ENCODE measurements at regions not wholly inside any gene's neighbourhood (a gene's known extent, or its start where the extent isn't known, plus 50 kb on each side); places are given as distances from the start of the nearest gene placed in this dataset.

- H3K36me3 ChIP-seq = no peaks in the 10 kb centered on the region
- H3K27me3 ChIP-seq = no peaks in the 10 kb centered on the region; the same call in 1 of the 2 replicates
- TF ChIP-seq CTCF (IDR thresholded peaks at IDR 0.05; ENCODE audit: low read depth, low read length) = no peak
- no peak for DNase-seq
- peaks cover 14% of the 10 kb centered on the region for H3K4me1 ChIP-seq
- H3K4me3 ChIP-seq (ENCODE audit: low read depth, low read length) = no peak overlapping the region
- no peaks in the 10 kb centered on the region; the same call in 1 of the 2 replicates for H3K9me3 ChIP-seq
Measured at GRCh38 chr5:57831090-57831489, 348.5 kb upstream of the ACTBL2 start.

GRCh38 chr5:57828221-57828620 is 345.6 kb upstream of the ACTBL2 start:
- Histone ChIP-seq H3K9me3 (no peaks in the 10 kb centered on the region; the same call in 1 of the 2 replicates), H3K27me3 (no peaks in the 10 kb centered on the region; the same call in 1 of the 2 replicates), H3K36me3 (no peaks in the 10 kb centered on the region), H3K4me3 (ENCODE audit: low read depth, low read length) (no peak overlapping the region), H3K4me1 (peaks cover 14% of the 10 kb centered on the region)
- DNase-seq = no peak
- TF ChIP-seq CTCF (IDR thresholded peaks at IDR 0.05; ENCODE audit: low read depth, low read length) = no peak

GRCh38 chr5:57825031-57825686 is 342.5 kb upstream of the ACTBL2 start:
- TF ChIP-seq CTCF (IDR thresholded peaks at IDR 0.05; ENCODE audit: low read depth, low read length) = no peak
- Histone ChIP-seq H3K27me3 (no peaks in the 10 kb centered on the region), H3K36me3 (no peaks in the 10 kb centered on the region), H3K4me3 (ENCODE audit: low read depth, low read length) (no peak overlapping the region), H3K9me3 (no peaks in the 10 kb centered on the region), H3K4me1 (peaks cover 2% of the 10 kb centered on the region; the same call in 1 of the 2 replicates)
- DNase-seq = no peak

- Histone ChIP-seq H3K36me3 (no peaks in the 10 kb centered on the region), H3K4me3 (ENCODE audit: low read depth, low read length) (no peak overlapping the region), H3K9me3 (no peaks in the 10 kb centered on the region), H3K27me3 (no peaks in the 10 kb centered on the region), H3K4me1 (no peaks in the 10 kb centered on the region)
- TF ChIP-seq CTCF (IDR thresholded peaks at IDR 0.05; ENCODE audit: low read depth, low read length) = no peak
- no peak for DNase-seq
Measured at GRCh38 chr5:57824623-57825022, 342.0 kb upstream of the ACTBL2 start.

GRCh38 chr5:57824047-57824446 is 341.4 kb upstream of the ACTBL2 start:
- Histone ChIP-seq H3K36me3 (no peaks in the 10 kb centered on the region), H3K27me3 (no peaks in the 10 kb centered on the region), H3K4me3 (ENCODE audit: low read depth, low read length) (no peak overlapping the region), H3K9me3 (no peaks in the 10 kb centered on the region), H3K4me1 (no peaks in the 10 kb centered on the region)
- no peak for DNase-seq
- TF ChIP-seq CTCF (IDR thresholded peaks at IDR 0.05; ENCODE audit: low read depth, low read length) = no peak

- DNase-seq = no peak
- no peaks in the 10 kb centered on the region for H3K27me3 ChIP-seq
- no peak for TF ChIP-seq CTCF (IDR thresholded peaks at IDR 0.05; ENCODE audit: low read depth, low read length)
- H3K36me3 ChIP-seq = no peaks in the 10 kb centered on the region
- H3K4me3 ChIP-seq (ENCODE audit: low read depth, low read length) = no peak overlapping the region
- H3K4me1 ChIP-seq = no peaks in the 10 kb centered on the region
- H3K9me3 ChIP-seq = no peaks in the 10 kb centered on the region
Measured at GRCh38 chr5:57822651-57823050, 340.0 kb upstream of the ACTBL2 start.
